ENCODE measurements at regions not wholly inside any gene's neighbourhood (a gene's known extent, or its start where the extent isn't known, plus 50 kb on each side); places are given as distances from the start of the nearest gene placed in this dataset.

GRCh38 chr13:58472483-58472882 is 840.9 kb downstream of the PCDH17 start:
- no peak for TF ChIP-seq POLR2A (IDR thresholded peaks at IDR 0.05)
- TF ChIP-seq, protein P1, sequence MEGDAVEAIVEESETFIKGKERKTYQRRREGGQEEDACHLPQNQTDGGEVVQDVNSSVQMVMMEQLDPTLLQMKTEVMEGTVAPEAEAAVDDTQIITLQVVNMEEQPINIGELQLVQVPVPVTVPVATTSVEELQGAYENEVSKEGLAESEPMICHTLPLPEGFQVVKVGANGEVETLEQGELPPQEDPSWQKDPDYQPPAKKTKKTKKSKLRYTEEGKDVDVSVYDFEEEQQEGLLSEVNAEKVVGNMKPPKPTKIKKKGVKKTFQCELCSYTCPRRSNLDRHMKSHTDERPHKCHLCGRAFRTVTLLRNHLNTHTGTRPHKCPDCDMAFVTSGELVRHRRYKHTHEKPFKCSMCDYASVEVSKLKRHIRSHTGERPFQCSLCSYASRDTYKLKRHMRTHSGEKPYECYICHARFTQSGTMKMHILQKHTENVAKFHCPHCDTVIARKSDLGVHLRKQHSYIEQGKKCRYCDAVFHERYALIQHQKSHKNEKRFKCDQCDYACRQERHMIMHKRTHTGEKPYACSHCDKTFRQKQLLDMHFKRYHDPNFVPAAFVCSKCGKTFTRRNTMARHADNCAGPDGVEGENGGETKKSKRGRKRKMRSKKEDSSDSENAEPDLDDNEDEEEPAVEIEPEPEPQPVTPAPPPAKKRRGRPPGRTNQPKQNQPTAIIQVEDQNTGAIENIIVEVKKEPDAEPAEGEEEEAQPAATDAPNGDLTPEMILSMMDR (IDR thresholded peaks at IDR 0.05): no peak
